ENCODE measurements at regions not wholly inside any gene's neighbourhood (a gene's known extent, or its start where the extent isn't known, plus 50 kb on each side); places are given as distances from the start of the nearest gene placed in this dataset.

- DNase-seq (ENCODE audit: low read depth) (no peak), FAIRE-seq (no peak)
- no peak overlapping the region for H3K4me2 ChIP-seq (ENCODE audit: low read length)
- Mint-ChIP-seq H3K4me3 (ENCODE audit: unreplicated experiment) (no peak overlapping the region), H3K27ac (ENCODE audit: unreplicated experiment) (no peak overlapping the region), H3K27me3 (ENCODE audit: low read depth, unreplicated experiment) (peaks cover 18% of the 10 kb centered on the region), H3K4me1 (ENCODE audit: low read depth, unreplicated experiment) (peaks cover 7% of the 10 kb centered on the region), H3K36me3 (ENCODE audit: low read depth, unreplicated experiment) (no peaks in the 10 kb centered on the region), H3K9me3 (ENCODE audit: unreplicated experiment) (no peaks in the 10 kb centered on the region)
- H3K9me3 ChIP-seq (ENCODE audit: insufficient read depth, low read depth, low read length) = no peaks in the 10 kb centered on the region
- H3K27me3 ChIP-seq (ENCODE audit: insufficient read depth, low read length) = peaks cover 4% of the 10 kb centered on the region
- H3K79me2 ChIP-seq (ENCODE audit: insufficient read depth, low read length) = no peaks in the 10 kb centered on the region
- H2AFZ ChIP-seq (ENCODE audit: low read depth, low read length) = no peak overlapping the region
- H3K9ac ChIP-seq (ENCODE audit: low read length) = no peak overlapping the region
- H3K27ac ChIP-seq (ENCODE audit: low read depth, low read length) = no peak overlapping the region
- peaks cover 13% of the 10 kb centered on the region for H3K4me1 ChIP-seq (ENCODE audit: insufficient read depth, low read length)
- H3K4me3 ChIP-seq (ENCODE audit: insufficient read depth, low read depth, low read length) = no peak overlapping the region
- no peaks in the 10 kb centered on the region for H4K20me1 ChIP-seq (ENCODE audit: insufficient read depth, low read length)
- TF ChIP-seq EZH2 (IDR thresholded peaks at IDR 0.05; ENCODE audit: insufficient read depth, low read length) = no peak
- TF ChIP-seq CTCF (IDR thresholded peaks at IDR 0.05; ENCODE audit: insufficient read depth, low read depth, low read length) = no peak
- H3K36me3 ChIP-seq (ENCODE audit: insufficient read depth, low read length) = no peaks in the 10 kb centered on the region
Measured at GRCh38 chr18:79606621-79607331, 72.8 kb upstream of the CTDP1 start.

- Histone ChIP-seq H3K9ac (ENCODE audit: low read length) (no peak overlapping the region), H2AFZ (ENCODE audit: low read depth, low read length) (no peak overlapping the region), H3K36me3 (ENCODE audit: insufficient read depth, low read length) (no peaks in the 10 kb centered on the region), H3K79me2 (ENCODE audit: insufficient read depth, low read length) (no peaks in the 10 kb centered on the region), H3K27me3 (ENCODE audit: insufficient read depth, low read length) (peaks cover 4% of the 10 kb centered on the region), H3K9me3 (ENCODE audit: insufficient read depth, low read depth, low read length) (no peaks in the 10 kb centered on the region), H3K27ac (ENCODE audit: low read depth, low read length) (no peak overlapping the region), H3K4me2 (ENCODE audit: low read length) (no peak overlapping the region), H4K20me1 (ENCODE audit: insufficient read depth, low read length) (no peaks in the 10 kb centered on the region), H3K4me1 (ENCODE audit: insufficient read depth, low read length) (peaks cover 13% of the 10 kb centered on the region), H3K4me3 (ENCODE audit: insufficient read depth, low read depth, low read length) (no peak overlapping the region)
- no peaks in the 10 kb centered on the region for H3K9me3 Mint-ChIP-seq (ENCODE audit: unreplicated experiment)
- TF ChIP-seq EZH2 (IDR thresholded peaks at IDR 0.05; ENCODE audit: insufficient read depth, low read length) (no peak), CTCF (IDR thresholded peaks at IDR 0.05; ENCODE audit: insufficient read depth, low read depth, low read length) (no peak)
- H3K36me3 Mint-ChIP-seq (ENCODE audit: low read depth, unreplicated experiment) = no peaks in the 10 kb centered on the region
- H3K27ac Mint-ChIP-seq (ENCODE audit: unreplicated experiment) = no peak overlapping the region
- no peak for DNase-seq (ENCODE audit: low read depth)
- no peak for FAIRE-seq
- no peak overlapping the region for H3K4me3 Mint-ChIP-seq (ENCODE audit: unreplicated experiment)
- peaks cover 7% of the 10 kb centered on the region for H3K4me1 Mint-ChIP-seq (ENCODE audit: low read depth, unreplicated experiment)
- H3K27me3 Mint-ChIP-seq (ENCODE audit: low read depth, unreplicated experiment) = peaks cover 18% of the 10 kb centered on the region
Measured at GRCh38 chr18:79607361-79607952, 72.1 kb upstream of the CTDP1 start.

GRCh38 chr18:79608069-79608468 is 71.5 kb upstream of the CTDP1 start:
- no peaks in the 10 kb centered on the region for H3K79me2 ChIP-seq (ENCODE audit: insufficient read depth, low read length)
- peaks cover 4% of the 10 kb centered on the region for H3K27me3 ChIP-seq (ENCODE audit: insufficient read depth, low read length)
- no peaks in the 10 kb centered on the region for H4K20me1 ChIP-seq (ENCODE audit: insufficient read depth, low read length)
- H3K36me3 Mint-ChIP-seq (ENCODE audit: low read depth, unreplicated experiment) = no peaks in the 10 kb centered on the region
- no peak for FAIRE-seq
- H3K9me3 ChIP-seq (ENCODE audit: insufficient read depth, low read depth, low read length) = no peaks in the 10 kb centered on the region
- no peak for TF ChIP-seq EZH2 (IDR thresholded peaks at IDR 0.05; ENCODE audit: insufficient read depth, low read length)
- H3K27ac Mint-ChIP-seq (ENCODE audit: unreplicated experiment) = no peak overlapping the region
- peaks cover 7% of the 10 kb centered on the region for H3K4me1 Mint-ChIP-seq (ENCODE audit: low read depth, unreplicated experiment)
- no peaks in the 10 kb centered on the region for H3K36me3 ChIP-seq (ENCODE audit: insufficient read depth, low read length)
- H3K27ac ChIP-seq (ENCODE audit: low read depth, low read length) = no peak overlapping the region
- peaks cover 18% of the 10 kb centered on the region for H3K27me3 Mint-ChIP-seq (ENCODE audit: low read depth, unreplicated experiment)
- H3K4me2 ChIP-seq (ENCODE audit: low read length) = no peak overlapping the region
- peaks cover 13% of the 10 kb centered on the region for H3K4me1 ChIP-seq (ENCODE audit: insufficient read depth, low read length)
- no peak overlapping the region for H3K4me3 Mint-ChIP-seq (ENCODE audit: unreplicated experiment)
- H3K9me3 Mint-ChIP-seq (ENCODE audit: unreplicated experiment) = no peaks in the 10 kb centered on the region
- H2AFZ ChIP-seq (ENCODE audit: low read depth, low read length) = no peak overlapping the region
- H3K9ac ChIP-seq (ENCODE audit: low read length) = no peak overlapping the region
- no peak for DNase-seq (ENCODE audit: low read depth)
- no peak overlapping the region for H3K4me3 ChIP-seq (ENCODE audit: insufficient read depth, low read depth, low read length)

Data from astrocyte (in vitro differentiated cells and primary cell).